Spleen (tissue), 7 donors: ENCODE measurements at regions not wholly inside any gene's neighbourhood (a gene's known extent, or its start where the extent isn't known, plus 50 kb on each side); places are given as distances from the start of the nearest gene placed in this dataset.

Source experiments
- CTCF ChIP-seq, 11 experiments: fragments of 200-600 bp in 7 of 11; fragments of 450-650 bp in 4 of 11; sonication (generic) in 4 of 11; IDR thresholded peaks in 8 of 11; conservative IDR thresholded peaks in 3 of 11; 1 replicate in 7 of 11; 2 replicates in 4 of 11; pipeline versions ENCODE4 v1.4.0 to v1.8.0; 2016 to 2021; ENCODE audit warnings: antibody characterized with exemption in 11 of 11, inconsistent platforms in 4 of 11, mild to moderate bottlenecking in 1 of 11
- POLR2A ChIP-seq, 3 donors: fragments of 450-650 bp; IDR thresholded peaks; one replicate each; pipeline ENCODE4 v1.5.1; 2017; ENCODE audit warnings: antibody characterized with exemption in 3 of 3, mild to moderate bottlenecking in 1 of 3
- POLR2AphosphoS5 ChIP-seq, 3 donors: sonication (generic); formaldehyde crosslinking; IDR thresholded peaks; one replicate each; pipeline ENCODE4 v1.5.1; 2017; ENCODE audit warnings: antibody characterized with exemption in 3 of 3
- donor health status: DM: no; HTN: no; CAD: no; lungs with moderate emphysema.
- donor health status: DM: no; HTN: no; CAD: no.
- donor health status: DM: no; HTN: no; CAD: no.

- TF ChIP-seq CTCF (IDR thresholded peaks at IDR 0.05 in 8 of 11, conservative IDR thresholded peaks at IDR 0.05 in 3 of 11) (no peak), POLR2A (IDR thresholded peaks at IDR 0.05) (no peak), POLR2AphosphoS5 (IDR thresholded peaks at IDR 0.05) (no peak)
Measured at GRCh38 chr12:60992087-60992486, 1268.1 kb upstream of the USP15 start.
